Erythroblast (primary cell): ENCODE measurements at regions not wholly inside any gene's neighbourhood (a gene's known extent, or its start where the extent isn't known, plus 50 kb on each side); places are given as distances from the start of the nearest gene placed in this dataset.

ENCODE experiments used
- GATA1 ChIP-seq: IDR thresholded peaks from 2 replicates; pipeline ENCODE4 v1.6.1; 2011; ENCODE audit warnings: low read depth, mild to moderate bottlenecking, control low read depth, low read length, moderate library complexity
- POLR2A ChIP-seq: IDR thresholded peaks from 2 replicates; pipeline ENCODE4 v1.6.1; 2011; ENCODE audit warnings: mild to moderate bottlenecking, low read length

DNA sequence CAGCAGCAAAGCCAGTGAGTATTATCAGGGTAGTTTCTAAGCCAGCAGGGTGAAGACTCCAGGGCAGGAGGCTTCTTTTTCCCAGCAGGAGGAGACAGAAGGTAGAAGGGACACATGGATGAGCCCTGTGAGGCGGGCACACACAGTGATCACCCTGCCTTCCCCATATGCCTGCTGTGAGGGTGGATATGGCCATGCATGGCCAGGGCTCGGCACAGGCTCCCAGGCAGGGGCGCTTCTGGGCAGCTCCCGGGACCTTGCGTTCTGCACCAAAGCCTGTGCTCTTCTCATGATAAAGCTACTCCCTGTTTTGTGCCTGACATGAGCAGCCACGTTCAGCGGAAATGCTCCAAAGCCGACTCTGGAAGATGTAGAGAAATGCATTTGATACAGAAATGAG lies 807.2 kb downstream of the TYW1 start:
- TF ChIP-seq POLR2A (no peak), GATA1 (no peak)
